CD1c-positive myeloid dendritic cell (primary cell): ENCODE measurements at regions not wholly inside any gene's neighbourhood (a gene's known extent, or its start where the extent isn't known, plus 50 kb on each side); places are given as distances from the start of the nearest gene placed in this dataset.
"Not testable (repeated sequence)": the region's sequence is repeated elsewhere in the genome, so short reads cannot be mapped to it uniquely, and the experiment has no call there.

ENCODE experiments used
- DNase-seq: peaks from one replicate; pipeline ENCODE4 v3.0.0-alpha.2; 2016; ENCODE audit errors: extremely low spot score

DNA sequence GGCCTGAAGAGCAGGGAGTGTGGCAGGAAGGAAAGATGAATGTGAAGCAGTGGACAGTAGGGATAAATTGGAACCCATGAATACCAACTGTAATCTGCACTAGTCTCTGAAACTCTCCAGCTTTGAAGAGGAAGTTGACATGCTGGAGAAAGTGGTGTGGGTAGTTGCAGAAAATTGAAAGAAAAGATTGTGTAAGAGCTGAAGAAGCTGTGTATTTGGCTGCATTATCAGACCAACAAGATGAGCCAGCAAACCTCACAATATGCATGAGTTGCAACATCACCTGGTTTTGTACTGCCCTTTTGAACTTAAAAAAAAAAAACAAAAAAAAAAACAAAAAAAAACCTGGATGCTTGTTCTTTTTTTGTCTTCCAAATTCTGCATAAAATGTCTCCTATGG is 921.9 kb upstream of the EYS start:
- peak; percentile 6 for DNase-seq

DNA sequence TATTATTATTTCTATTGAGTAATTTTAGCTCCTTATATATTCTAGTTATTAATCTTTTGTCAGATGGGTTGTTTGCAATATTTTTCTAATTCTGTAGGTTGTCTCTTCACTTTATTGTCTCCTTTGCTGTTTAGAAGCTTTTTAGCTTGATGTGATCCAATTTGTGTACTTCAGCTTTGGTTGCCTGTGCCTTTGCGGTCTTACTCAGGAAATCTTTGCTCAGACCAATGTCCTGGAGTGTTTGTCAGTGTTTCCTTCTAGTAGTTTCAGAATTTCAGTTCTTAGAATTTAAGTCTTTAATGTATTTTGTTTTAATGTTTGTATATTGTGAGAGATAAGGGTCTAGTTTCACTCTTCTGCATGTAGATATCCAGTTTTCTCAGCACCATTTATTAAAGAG is 916.0 kb upstream of the EYS start:
- no peak for DNase-seq

DNA sequence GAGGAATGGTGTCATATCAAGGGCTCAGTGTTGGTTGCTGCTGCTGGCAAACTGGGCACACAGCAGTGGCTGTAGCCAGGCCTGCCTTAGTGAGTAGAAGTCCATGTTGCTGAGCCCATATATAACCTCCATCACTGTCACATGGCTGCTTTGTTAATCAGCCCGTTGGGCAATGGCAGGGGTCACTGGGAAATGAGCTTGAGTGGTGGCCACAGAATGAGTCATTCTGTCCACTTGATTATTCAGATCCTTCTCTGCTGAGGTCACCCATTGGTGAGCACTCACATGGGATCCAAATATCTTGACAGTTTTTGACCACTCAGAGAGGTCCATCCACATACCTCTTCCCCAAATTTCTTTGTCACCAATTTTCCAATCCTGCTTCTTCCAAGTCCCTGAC is 898.9 kb upstream of the EYS start:
- no peak for DNase-seq

DNA sequence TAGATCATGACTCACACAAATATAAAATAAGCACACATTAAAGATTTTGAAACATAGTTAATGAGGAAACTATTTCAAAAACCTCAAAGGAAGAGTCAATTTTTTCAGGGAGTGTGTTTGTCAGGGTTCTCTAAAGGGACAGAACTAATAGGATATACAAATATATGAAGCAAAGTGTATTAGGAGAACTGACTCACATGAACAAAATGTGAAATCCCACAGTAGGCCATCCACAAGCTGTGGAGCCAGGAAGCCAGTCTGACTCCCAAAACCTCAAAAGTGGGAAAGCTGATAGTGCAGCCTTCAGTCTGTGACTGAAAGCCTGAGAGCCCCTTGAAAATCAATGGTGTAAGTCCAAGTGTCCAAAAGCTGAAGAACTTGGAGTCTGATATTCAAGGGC is 898.0 kb upstream of the EYS start:
- DNase-seq: no peak

DNA sequence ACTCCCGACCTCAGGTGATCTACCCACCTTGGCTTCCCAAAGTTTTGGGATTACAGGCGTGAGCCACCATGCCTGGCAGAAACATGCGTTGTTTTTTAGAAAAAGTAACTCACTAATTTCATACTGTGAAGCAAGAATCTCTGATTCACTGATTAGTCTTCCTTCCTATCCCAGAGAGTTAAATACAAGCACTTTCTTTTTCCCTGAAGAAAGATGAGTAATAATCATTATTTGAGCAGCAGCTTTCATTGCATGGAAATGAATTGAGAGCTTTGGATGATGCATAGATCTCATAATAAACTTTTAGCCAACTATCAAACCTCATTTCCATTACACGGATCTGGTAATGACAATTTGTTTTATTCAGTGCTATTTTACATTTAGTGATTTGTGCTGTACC is 892.5 kb upstream of the EYS start:
- DNase-seq: no peak

DNA sequence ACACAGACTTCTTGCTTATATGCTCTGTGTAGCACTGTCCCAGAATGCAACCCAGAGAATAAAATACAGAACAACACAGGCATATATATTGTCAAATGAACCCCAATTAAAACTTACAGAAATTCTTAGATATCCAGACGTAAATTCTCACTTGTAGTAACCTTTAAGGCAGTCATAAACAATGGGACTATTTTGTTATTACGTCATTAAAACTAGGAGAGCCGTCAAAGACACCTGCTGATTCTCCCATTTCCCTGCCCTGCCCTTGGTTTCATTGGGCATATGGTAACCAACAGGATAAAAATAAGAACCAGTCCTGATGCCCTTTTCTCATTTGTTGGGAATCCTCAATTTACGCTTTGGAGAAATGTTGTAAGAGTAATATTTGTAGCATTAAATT is 871.3 kb upstream of the EYS start:
- DNase-seq: no peak

DNA sequence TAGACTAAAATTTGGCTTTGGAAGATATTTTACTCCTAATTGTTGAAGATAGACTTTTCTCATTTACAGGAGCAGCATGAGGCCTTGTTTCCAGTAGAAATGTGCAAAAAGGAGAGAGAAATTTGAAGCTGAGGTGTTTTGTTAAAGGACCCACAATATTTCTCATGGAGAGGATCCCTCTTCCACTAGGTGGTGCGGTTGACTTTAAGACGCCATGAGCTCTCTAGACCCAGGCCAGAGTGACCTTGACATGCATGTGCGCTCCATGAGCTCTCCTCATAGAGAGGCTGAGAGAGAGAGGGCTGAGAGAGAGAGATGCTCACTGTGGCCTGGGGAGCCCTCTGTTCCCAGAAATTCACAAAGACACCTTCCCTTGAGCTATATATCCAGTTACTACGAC is 861.2 kb upstream of the EYS start:
- DNase-seq: no peak

DNA sequence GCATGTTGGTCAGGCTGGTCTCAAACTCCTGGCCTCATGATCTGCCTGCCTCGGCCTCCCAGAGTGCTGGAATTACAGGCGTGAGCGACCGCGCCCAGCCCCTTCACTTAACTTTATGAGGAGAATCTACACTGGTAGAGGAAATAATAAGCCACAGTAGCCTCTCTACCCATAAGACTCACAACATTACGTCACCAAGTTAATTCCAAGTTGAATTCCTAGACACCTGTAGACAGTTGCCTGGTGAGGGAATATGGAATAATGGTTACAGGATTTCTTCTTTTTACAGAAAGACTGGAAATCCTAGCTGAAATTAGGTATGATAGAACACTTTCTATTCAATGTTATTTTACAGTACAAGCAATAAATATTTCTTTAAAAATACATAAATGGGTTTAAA is 854.5 kb upstream of the EYS start:
- no peak for DNase-seq

DNA sequence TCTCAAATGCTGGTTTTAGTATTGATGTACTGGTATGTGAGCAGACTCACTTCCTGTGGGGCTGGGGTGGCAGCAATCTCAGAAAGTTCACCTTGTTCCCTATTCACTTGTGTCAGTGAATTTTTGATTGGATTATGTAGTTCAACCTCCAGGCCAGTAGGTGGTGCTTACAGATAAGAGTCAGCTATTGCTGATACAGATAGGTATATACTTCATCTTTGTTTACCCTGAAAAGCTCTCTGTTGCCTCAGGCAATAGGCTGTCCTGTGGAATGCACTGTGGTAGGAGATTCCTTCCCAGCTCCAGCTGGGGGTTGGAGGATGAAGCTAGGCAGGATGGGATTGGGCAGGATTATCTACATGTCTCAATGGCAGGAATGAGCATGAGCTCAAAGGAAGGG is 851.2 kb upstream of the EYS start:
- DNase-seq: peak; percentile 11

DNA sequence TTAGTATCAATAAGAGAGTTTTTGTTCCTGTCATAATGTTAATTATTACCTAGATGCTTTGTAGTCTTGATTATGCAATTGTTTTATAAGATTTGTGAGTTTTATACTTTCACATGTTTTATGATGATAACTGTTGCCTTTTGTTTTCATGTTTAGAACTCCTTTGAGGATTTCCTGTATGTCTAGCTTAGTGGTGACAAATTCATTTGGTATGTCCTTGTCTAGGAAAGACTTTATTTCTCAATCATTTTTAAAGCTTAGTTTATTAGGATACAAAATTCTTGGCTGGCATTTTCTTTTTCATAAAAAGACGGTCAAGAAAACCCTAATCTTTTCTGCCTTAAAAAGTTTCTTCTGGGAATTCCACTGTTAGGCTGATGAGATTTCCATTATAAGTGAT is 849.9 kb upstream of the EYS start:
- no peak for DNase-seq

DNA sequence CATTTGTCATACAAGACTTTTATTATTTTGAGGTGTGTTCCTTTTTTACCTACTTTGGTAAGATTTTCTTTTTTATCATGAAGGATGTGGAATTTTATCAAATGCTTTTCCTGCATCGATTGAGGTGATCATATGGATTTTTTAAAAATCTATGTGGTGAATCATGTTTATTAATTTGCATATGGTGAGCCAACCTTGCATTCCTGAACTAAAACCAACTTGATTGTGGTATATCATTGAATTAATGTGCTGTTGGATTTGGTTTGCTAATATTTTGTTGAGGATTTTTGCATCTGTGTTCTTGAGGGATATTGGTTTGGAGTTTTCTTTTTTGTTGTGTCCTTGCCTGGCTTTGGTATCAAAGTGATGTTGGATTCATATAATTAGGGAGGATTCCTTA is 848.1 kb upstream of the EYS start:
- DNase-seq: no peak

DNA sequence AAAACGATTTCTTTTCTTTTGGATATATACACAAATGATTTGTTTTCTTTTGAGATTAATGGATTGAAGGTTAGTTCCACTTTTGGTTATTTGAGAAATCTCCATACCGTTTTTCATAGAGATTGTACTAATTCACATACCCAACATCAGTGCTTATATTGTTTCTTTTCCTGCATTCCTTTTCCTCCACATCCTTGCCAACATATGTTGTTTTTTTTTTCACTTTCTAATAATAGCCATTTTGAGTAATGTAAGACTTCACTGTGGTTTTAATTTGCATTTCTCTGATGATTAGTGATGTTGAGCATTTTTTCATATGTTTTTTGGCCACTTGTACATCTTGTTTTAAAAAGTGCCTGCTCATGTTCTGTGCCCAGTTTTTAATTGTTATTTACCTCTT is 846.4 kb upstream of the EYS start:
- no peak for DNase-seq

DNA sequence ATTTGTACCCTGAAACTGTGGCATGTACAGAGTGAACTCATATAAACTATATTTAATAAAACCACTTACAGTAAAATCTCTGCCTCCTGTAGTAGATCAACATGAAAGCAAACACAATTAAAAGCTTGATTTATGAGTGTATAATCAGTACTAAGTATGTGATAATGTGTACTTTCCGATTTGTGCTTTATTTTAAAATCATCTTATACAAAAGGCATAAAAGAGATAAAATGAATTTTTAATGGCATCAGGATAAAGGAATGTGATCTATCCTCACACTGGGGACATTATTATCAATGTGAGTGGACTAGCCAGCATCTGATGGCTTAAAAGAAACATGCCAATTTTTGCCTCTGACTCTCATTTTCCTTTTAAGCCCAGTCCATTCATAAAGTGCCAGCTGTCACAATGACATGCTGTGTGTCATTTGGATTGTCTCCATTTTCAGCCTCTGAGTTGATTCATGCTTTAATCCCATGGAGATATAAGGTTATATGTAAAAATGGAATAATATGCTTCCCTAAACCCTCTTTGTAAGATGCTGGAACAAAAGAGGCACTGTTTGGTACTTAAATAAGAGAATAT is 831.6 kb upstream of the EYS start:
- DNase-seq: no peak

DNA sequence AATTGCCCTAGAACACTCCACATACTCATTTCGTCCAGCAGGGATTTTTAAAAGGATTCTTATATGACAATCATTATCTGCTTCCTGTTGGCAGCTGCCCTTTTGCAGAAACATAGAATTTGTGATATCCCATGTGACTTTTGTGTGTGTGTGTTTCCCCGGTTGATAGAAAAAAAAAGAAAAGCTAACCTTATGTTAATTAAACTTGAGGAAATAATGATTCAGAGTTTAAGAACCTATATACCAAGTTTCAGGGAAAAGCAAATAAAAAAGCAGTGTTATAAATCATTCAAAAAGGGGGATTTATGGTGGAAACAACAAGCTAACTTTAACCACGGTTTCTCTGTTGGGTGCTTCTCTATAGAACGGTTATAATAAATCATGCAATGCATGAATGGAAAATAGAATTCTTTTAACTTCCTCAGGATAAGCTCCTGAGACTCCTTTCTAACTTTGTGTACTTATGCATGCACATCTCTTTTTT is 826.9 kb upstream of the EYS start:
- DNase-seq: no peak

DNA sequence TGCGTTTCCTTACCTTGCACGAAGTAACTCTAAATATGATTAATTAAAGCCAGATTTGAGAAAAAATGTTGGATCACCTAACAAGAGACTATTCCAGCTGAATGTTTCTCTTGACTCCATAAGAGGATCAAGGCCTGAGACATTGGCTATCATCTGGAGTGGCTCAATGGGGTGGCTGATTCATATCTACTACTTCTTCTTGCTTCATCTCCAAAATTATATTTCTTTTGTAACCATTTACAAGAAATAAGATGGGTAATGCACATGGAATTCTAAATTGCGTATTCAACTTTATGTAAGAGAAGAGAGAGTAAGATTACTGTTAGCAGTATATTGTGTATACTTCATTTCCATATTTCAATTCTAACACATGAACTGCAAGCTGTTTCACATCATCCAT is 819.0 kb upstream of the EYS start:
- no peak for DNase-seq

DNA sequence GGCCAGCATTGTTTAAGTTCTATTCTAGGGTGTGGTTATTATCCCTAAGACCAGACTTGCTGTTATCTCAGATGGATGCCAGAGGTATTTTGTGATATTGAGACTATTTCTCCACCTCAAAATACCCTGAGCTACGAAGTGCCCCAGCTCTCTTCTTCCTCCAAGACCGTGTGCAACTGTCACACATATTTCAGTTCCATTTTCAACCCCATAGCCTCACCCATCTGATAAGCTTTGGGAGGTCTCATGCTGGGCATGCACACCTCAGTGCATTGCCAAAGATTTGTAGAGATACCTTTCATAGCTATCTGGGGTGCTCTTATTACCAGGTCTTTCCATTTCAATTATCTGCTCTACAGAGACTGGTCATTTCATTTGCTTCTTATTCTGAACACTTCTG is 815.8 kb upstream of the EYS start:
- no peak for DNase-seq

DNA sequence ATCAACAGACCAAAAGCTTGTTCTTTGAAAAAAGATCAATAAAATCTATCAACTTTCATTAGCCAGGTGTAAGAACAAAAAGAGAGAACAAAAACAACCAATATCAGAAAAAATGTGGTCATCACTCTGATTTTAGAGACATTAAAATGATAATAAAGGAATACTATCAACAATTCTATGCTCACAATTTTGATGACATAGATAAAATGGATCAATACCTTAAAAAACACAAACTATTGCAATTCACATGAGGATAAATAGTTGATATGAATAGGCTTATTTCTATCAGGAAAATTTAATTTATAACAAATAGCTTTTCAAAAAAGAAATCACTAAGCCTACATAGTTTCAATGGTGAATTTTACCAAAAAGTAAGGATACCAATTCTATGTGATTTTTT is 809.4 kb upstream of the EYS start:
- DNase-seq: no peak

DNA sequence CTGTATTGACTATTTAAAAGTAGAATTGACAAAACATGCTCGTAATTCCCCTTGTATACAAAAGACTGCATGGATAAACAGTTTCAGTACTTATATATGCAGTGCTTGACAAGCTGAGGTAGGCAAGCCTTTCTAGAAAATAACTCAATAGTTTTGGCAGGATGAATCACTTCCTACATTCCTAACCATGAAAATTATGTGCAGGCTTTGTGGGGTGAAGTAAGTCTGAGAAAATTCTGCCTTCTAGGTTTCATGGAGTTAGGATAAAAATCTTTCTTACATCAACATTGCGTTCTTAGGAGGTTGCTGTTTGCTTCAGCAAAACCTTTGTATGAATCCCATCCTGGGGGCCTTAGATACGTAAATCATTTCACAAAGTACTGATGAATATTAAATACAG is 801.4 kb upstream of the EYS start:
- DNase-seq: no peak

DNA sequence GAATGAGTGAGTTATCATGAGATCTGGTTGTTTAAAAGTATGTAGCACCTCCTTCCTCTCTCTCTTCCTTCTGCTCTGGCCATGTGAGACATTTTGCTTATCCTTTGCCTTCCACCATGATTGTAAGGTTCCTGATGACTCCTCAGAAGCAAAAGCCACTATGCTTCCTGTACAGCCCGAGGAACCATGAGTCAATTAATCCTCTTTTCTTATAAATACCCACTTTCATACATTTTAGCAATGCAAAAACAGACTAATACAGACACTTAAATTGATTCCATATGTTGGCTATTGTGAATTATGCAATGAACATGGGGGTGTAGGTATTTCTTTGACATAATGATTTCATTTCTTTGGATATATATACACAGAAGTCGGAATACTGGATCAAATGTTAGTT is 792.8 kb upstream of the EYS start:
- DNase-seq: no peak

DNA sequence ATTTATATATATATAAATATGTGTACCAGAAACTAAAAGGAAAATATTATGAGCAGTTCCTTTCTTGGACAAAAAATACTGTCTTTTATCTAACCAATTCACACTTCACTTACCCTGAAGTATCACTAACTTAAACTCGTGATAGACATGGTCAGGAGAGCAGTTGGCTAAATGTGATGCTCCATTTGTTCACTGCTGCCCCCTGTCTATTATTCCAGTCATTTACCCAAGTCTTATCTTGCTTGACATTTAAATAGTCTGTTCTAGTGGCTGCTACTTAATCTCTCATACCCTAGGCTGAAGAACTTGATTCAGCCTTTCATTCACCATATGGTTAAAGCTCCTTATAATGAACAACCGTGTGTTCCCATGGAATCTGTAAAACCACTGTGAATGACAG is 789.6 kb upstream of the EYS start:
- DNase-seq: no peak

DNA sequence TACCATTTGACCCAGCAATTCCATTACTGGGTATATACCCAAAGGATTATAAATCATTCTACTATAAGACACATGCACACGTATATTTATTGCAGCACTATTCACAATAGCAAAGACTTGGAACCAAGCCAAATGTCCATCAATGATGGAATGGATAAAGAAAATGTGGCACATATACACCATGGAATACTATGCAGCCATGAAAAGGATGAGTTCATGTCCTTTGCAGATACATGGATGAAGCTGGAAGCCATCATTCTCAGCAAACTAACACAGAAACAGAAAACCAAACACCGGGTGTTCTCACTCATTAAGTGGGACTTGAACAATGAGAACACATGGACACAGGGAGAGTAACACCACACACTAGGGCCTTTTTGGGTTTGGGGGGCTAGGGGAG is 787.6 kb upstream of the EYS start:
- not testable (repeated sequence) for DNase-seq

DNA sequence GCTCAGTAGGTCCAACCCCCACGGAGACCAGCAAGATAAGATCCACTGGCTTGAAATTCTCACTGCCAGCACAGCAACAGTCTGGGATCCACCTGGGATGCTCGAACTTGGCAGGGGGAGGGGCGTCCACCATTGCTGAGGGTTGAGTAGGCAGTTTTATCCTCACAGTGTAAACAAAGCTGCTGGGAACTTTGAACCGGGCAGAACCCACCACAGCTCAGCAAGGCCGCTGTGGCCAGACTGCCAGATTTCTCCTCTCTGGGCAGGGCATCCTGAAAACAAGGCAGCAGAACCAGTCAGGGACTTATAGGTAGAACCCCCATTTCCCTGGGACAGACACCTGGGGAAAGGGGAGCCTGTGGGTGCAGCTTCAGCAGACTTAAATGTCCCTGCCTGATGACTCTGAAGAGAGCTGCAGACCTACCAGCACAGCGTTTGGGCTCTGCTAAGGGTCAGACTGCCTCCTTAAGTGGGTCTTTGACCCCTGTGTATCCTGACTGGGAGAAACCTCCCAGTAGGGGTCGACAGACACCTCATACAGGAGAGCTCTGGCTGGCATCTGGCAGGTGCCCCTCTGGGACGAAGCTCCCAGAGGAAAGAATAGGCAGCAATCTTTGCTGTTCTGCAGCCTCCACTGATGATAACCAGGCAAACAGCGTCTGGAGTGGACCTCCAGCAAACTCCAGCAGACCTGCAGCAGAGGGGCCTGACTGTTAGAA is 782.4 kb upstream of the EYS start:
- no peak for DNase-seq

DNA sequence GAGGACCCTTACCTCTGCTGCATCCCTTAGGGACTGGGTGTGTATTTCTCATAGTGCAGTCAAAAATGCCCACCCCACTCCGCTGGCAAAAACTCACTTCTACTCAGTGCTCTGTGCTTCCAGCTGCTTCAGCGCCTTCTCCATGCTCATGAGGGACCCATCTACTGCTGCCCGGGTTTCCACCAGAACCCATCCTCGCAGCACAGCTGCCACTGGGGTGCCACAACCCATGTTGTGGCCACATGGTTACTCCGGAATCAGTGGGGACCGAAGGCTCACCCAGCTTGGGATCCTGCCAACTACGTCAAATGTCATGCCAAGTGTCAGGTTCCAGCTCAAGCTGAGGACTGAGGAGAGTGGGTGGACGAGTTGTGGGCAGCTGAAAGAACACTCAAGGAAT is 774.2 kb upstream of the EYS start:
- DNase-seq: no peak

DNA sequence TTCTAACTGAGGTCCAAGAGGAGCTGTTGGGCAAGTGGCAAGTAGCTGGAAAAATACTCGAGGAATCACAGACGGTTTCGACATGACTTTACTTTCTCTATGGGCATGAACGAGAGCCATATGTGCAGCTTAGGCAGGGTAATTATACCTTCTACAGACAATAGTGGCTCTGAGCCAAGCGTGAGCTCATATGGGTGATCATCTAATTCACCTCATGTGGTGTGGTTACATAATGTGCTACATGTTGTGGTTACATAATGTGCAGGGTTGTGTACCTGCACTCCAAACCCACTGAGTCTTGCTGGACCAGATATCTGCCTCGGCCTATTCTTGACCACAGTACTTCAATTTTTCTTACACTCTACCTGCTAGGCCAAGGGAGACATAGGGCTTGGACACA is 771.7 kb upstream of the EYS start:
- DNase-seq: no peak
